UCSD-AML1 (cell line): ENCODE measurements at regions not wholly inside any gene's neighbourhood (a gene's known extent, or its start where the extent isn't known, plus 50 kb on each side); places are given as distances from the start of the nearest gene placed in this dataset.

ENCODE experiments used
- DNase-seq: peaks from one replicate; lab custom pipeline; 2025; ENCODE audit not compliant: unreplicated experiment; lab: John Stamatoyannopoulos, UW

- no peak for DNase-seq
Observed at GRCh38 chr5:67488885-67489284, 292.3 kb upstream of the CD180 start.

DNA sequence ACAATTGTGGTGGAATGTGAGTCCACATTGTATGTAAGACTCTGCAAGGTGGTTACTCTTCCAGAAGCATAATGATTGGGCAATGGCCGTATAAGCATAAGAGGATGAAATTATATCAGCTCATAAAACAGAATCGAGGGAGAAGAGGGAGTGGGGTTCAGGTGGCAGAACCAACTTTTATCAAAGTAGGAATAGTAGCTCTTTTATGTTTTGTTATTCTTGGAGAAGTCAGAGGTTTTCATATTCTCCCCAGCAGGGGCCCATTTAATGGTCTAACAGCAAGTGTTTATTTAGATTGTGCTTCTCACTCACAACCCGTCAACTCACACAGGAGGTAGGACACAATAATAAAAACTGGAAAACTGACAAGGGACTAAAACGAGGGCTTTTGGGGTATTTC, 291.3 kb upstream of the CD180 start:
- DNase-seq: no peak

GRCh38 chr5:67483453-67484030, 286.9 kb upstream of the CD180 start:
- no peak for DNase-seq

DNA sequence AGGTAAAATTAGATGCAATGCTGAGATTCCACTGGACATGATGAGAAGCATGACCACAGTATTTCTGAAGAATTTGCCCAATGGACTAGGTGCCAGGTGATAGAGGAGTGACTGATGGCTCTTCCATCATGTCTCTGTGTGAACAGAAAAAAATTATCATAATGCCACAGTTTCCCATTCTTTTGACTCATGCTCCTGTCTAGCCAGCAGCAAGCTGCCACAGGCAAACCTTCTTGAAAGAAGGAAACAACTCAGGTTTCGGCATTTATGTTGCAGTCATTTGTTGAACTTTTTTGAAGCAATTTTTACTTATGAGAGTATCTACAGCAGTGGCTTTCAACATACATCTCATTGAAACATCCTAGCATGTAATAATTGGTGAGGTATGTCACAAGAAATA, 284.8 kb upstream of the CD180 start:
- DNase-seq: no peak

DNA sequence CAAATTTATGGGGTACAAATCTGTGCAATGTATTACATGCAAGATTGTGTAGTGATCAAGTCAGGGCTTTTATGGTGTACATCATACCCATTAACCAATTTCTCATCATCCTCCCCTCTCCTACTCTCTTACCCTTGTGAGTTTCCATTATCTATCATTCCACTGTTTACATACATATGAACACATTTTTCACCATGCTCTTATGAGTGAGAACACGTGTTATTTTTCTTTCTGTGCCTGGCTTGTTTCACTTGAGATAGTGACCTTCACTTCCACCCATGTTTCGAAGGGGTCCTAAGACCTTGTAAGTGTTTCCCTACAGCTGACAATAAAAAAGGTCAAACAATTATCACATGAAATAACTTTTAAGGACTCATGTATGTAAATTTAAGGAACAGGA, 281.7 kb upstream of the CD180 start:
- no peak for DNase-seq

GRCh38 chr5:67476995-67477394, 280.4 kb upstream of the CD180 start:
- no peak for DNase-seq

DNA sequence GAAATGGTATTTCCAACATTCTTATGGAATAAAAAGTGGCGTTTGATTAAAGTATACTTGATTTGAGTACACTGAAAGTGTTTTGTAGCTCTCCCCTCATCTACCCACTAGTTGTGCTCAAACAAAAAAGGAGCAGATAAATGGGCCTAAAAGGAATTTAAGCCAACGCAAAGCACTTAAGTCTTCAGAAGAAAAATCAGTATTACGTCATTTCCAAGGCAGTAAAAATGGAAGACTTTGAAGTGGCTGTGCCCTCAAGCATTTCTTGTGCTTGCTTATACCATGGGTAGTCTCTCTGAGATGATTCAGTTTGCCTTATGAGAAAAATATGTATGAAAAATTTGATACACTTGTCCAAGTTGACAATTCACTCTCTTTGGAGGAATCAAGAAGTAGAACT, 279.9 kb upstream of the CD180 start:
- no peak for DNase-seq

DNA sequence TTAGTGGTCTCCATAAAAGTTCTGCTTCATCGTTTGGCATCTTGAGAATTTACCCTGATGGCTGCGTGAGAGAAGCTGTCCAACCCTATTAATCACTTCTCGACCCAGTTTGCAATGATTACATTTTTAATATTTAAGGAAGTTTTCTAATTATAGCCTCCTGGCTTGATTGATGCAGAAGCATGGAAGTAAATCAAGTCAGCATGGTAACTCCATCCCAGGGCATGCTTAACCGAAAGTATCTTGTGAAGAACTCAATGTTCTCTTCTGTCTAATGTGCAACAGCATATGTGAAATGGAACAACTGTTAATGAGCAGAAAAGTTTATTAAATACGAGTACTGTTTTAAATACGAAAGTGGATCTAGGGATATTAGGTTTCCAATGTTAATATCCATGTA, 278.9 kb upstream of the CD180 start:
- no peak for DNase-seq

- DNase-seq: no peak
Observed at GRCh38 chr5:67474597-67475238, 278.1 kb upstream of the CD180 start.

DNA sequence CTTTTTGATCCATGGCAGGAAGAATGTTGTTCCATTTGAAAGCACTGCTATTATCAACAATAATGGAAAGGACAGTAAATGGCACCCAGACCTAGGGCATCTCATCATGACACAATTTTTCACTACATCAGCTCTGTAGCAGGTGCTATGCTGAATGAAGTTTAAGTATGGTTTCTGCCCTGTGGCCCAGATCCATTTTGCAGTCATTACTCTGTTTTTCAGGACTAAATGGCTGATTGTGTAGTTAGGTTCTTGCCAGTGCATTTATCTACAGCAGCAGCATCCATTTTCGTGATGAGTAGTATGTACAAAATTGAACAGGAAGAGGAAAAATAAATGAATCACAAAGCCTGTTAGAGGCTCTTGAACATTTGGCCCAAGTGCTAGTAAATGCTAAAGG, 270.5 kb upstream of the CD180 start:
- no peak for DNase-seq

DNA sequence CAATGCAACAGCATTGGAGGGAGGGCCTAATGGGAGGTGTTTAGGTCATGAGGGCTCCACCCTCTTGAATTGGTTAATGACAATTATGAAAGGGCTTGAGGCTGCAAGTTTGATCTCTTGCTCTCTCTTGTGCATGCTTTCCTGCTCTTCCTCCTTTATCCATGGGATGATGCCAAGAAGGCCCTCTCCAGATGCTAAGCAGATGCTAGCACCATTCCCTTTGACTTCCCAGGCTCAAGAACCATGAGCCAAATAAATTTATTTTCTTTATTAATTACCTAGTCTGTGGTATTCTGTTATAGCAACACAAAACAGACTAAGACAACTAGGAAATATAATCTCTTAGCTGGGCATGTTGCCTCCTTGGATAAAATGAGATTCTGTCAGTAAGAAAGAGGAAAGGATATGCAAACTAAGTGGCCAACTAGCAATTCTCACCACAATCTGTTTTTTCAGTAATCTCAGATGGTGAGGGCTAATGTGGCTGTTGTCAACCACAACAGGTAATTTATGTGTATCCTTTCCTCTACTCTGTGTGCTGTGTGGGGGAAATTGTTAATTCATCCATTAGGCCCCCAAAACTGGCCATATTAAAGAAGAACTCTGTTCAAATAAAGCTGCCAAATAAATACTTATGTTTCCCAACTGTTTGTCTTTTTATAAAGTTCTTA, 269.1 kb upstream of the CD180 start:
- no peak for DNase-seq

GRCh38 chr5:67462147-67462546, 265.5 kb upstream of the CD180 start:
- DNase-seq: no peak

DNA sequence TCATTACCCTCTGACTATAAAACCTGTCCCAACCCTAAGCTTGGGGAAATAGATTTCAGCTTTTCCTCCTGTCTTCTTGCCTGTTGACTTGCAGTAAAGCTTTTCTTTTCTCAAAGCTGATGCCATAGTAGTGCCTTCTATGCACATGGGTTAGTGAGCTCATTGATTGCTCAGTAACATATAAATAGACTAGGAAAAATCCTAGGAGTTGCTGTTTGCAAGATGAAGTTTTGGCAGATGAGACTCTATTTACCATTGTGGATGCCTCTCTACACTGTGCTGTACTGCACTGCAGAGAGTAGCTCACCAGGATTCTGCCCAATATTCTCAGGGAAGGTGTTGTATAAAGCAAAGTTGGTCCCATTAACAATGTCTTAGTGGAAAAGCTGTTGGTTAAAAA, 262.7 kb upstream of the CD180 start:
- DNase-seq: no peak

- DNase-seq: no peak
Observed at GRCh38 chr5:67455970-67456369, 259.4 kb upstream of the CD180 start.

DNA sequence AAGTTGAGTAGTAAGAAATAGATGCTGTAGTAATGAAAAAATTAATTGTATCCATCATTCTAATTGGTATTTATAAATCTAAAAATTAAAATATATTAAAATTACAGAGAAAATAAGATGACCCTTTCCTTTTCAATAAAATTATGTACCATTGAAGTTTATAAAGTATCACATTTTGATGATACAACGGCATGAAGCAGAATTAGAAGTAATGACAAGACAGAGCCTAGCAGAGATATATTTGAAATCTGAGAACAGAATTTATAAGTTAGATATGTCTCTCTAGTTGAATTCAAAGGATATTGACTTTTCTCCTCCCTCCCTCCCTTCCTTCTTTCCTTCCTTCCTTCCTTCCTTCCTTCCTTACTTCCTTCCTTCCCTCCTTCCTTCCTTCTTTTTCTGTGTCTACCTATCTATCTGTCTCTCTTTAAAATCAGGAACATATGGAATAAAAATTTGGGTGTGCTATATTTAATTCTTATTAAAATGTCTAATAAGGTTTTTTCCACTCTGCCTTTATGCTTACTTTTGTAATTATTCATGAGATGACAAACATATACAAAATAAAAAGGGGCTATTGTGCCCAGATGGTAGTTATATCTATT, 258.5 kb upstream of the CD180 start:
- no peak for DNase-seq

DNA sequence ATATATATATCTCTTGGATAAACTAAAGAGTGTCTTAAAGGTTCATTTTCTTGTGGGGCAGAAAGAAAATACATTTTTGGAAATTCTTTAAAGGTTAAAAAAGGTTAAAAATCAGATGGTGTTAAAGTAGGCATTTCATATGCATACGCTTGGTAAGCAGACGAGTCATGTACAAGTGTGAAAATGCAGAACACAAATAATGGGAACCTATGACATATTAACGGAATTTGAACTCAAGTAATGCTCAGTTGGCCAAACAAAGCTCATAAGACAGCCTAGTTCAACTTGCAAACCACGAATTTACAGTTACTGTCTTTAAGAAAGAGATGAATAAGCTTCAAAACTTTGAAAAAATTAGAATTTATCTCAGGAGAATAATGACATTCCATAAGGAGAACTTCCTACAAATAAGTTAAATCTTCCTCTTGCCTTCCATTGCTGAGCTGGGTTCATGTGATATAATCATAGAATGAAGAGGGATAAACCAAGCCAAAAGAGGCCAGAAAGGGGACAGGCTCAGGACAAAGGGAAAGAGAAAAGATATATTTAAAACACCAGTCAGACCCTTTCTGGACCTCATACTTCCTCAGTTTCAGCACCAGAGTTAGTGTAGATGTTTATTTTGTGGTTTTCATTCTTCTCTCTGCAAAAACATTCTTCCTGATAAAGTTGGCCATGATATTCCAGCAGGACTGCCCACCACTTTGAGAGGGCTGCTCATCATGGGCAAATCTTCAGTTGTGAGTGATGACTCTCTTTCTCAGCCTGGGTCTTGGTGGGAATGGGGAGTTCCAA, 256.7 kb upstream of the CD180 start:
- no peak for DNase-seq

- no peak for DNase-seq
Observed at GRCh38 chr5:67451640-67452279, 255.2 kb upstream of the CD180 start.

GRCh38 chr5:67447732-67448131, 251.1 kb upstream of the CD180 start:
- no peak for DNase-seq

- no peak for DNase-seq
Observed at GRCh38 chr5:67437905-67438845, 241.6 kb upstream of the CD180 start.

DNA sequence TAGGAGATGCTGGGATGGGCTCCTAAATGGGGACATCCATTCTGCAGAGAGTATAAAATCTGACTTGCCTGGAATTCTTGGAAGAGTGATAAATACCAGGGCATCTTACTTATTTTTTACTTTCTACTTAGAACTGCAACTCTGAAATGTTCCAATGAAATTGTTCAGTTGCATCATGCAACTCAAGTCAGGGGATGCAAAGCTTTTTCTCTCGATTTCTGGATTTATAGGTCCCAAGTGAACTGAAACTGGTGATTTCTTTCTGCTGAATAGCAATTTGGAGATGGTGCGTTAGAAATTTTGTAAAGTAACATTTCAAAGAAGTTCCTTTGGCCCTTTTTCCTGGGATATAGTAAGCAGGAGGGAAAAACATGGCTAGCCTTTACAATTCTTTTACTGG, 238.4 kb upstream of the CD180 start:
- no peak for DNase-seq
